Tibial artery (tissue), 4 donors: ENCODE measurements at regions not wholly inside any gene's neighbourhood (a gene's known extent, or its start where the extent isn't known, plus 50 kb on each side); places are given as distances from the start of the nearest gene placed in this dataset.
A peak's percentile ranks its signal among the peaks of the same experiment; 100 is the strongest.
"Not testable (repeated sequence)": the region's sequence is repeated elsewhere in the genome, so short reads cannot be mapped to it uniquely, and the experiment has no call there.

Experiments used
- DNase-seq, 2 donors: peaks; one replicate each; pipeline ENCODE4 v3.0.0-alpha.2; 2019
- H3K27ac ChIP-seq, 2 donors: fragments of 200-600 bp; sonication (generic) in 1 of 2; 1 replicate in 1 of 2; 2 replicates in 1 of 2; pipeline ENCODE4 v1.5.1; 2018 to 2019; ENCODE audit warnings: mild to moderate bottlenecking in 1 of 2
- H3K27me3 ChIP-seq, 2 donors: fragments of 200-600 bp; sonication (generic) in 1 of 2; one replicate each; pipeline versions ENCODE4 v1.5.1 to v1.6.0; 2016 to 2019
- H3K36me3 ChIP-seq, 3 donors: fragments of 200-600 bp; sonication (generic) in 2 of 3; one replicate each; pipeline ENCODE4 v1.5.1; 2016 to 2019; ENCODE audit warnings: mild to moderate bottlenecking in 2 of 3
- H3K4me1 ChIP-seq, 4 donors: fragments of 200-600 bp; sonication (generic) in 2 of 4; 1 replicate in 3 of 4; 2 replicates in 1 of 4; pipeline ENCODE4 v1.5.1; 2016 to 2019
- H3K4me3 ChIP-seq, 2 donors: fragments of 200-600 bp; sonication (generic) in 1 of 2; 1 replicate in 1 of 2; 2 replicates in 1 of 2; pipeline ENCODE4 v1.5.1; 2018 to 2019; ENCODE audit warnings: mild to moderate bottlenecking in 2 of 2
- H3K9me3 ChIP-seq, 3 donors: fragments of 200-600 bp; sonication (generic) in 1 of 3; one replicate each; pipeline ENCODE4 v1.5.1; 2016 to 2019
- CTCF ChIP-seq, 2 experiments: fragments of 200-600 bp in 1 of 2; fragments of 450-650 bp in 1 of 2; IDR thresholded peaks; one replicate each; pipeline ENCODE4 v1.5.1; 2017 to 2019; ENCODE audit warnings: antibody characterized with exemption in 2 of 2, mild to moderate bottlenecking in 1 of 2, moderate library complexity in 1 of 2
- intact Hi-C: fragments of 100-400 bp; cut with DNase I; formaldehyde crosslinking; loops from one replicate; pipeline ENCODE4 v1.15.0; 2023; ENCODE audit warnings: low total_unique reads

DNA sequence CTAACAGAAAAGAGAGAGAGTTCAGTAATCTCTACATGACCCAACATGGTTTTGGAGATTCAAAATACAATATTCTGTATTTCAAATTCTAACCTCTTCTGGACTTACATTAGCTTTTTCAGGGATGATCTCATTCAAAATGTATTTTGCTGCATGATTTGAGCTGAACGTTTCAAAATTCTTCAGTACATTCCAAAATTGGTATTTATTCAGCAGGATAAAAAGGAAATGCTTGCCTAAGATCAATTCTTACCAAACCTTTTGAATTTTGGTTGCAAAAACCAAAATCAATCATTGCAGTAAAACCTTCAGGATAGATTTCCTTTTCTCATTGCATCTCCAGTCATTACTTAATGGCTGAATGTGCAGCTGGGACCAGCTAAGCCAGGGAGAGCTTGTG is 1761.3 kb upstream of the SEL1L start:
- Histone ChIP-seq H3K4me1 (peaks cover 0 to 3% (median 0%) of the 10 kb centered on the region in 4 donors), H3K9me3 (no peaks in the 10 kb centered on the region), H3K4me3 (no peak overlapping the region), H3K36me3 (no peaks in the 10 kb centered on the region), H3K27me3 (no peaks in the 10 kb centered on the region), H3K27ac (no peak overlapping the region)
- no peak for TF ChIP-seq CTCF (IDR thresholded peaks at IDR 0.05)
- no peak for DNase-seq
- intact Hi-C loops = no loop called here

GRCh38 chr14:83297361-83297760 is 1763.7 kb upstream of the SEL1L start:
- peaks cover 0 to 3% (median 0%) of the 10 kb centered on the region in 4 donors for H3K4me1 ChIP-seq
- no peak overlapping the region for H3K27ac ChIP-seq
- DNase-seq = no peak
- no peaks in the 10 kb centered on the region for H3K9me3 ChIP-seq
- H3K4me3 ChIP-seq = no peak overlapping the region
- intact Hi-C loops = no loop called here
- TF ChIP-seq CTCF (IDR thresholded peaks at IDR 0.05) = no peak
- no peaks in the 10 kb centered on the region for H3K27me3 ChIP-seq
- H3K36me3 ChIP-seq = no peaks in the 10 kb centered on the region

DNA sequence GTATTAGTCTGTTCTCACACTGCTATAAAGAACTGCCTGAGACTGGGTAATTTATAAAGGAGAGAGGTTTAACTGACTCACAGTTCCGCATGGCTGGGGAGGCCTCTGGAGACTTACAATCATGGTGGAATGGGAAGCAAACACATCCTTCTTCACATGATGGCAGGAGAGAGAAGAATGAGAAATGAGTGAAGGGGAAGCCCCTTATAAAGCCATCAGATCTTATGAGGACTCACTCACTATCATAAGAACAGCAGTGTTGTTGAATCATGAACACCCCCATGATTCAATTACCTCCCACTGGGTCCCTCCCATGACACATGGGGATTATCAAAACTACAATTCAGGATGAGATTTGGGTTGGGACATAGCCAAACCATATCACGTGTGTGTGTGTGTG is 1764.4 kb upstream of the SEL1L start:
- intact Hi-C loops, H3K4me1 ChIP-seq, DNase-seq: not testable (repeated sequence)

GRCh38 chr14:83300476-83301064 is 1766.9 kb upstream of the SEL1L start:
- Histone ChIP-seq H3K4me1 (no peaks in the 10 kb centered on the region), H3K9me3 (no peaks in the 10 kb centered on the region), H3K27me3 (no peaks in the 10 kb centered on the region), H3K4me3 (no peak overlapping the region), H3K27ac (no peak overlapping the region), H3K36me3 (no peaks in the 10 kb centered on the region)
- no peak for DNase-seq
- intact Hi-C loops = no loop called here
- peak; percentile 71 to 82 for TF ChIP-seq CTCF (IDR thresholded peaks at IDR 0.05)

More for the DNA sequence above, 1764.4 kb upstream of the SEL1L start:
- not testable (repeated sequence) for H3K27me3 ChIP-seq, H3K36me3 ChIP-seq, H3K27ac ChIP-seq, H3K4me3 ChIP-seq, H3K9me3 ChIP-seq

GRCh38 chr14:83301791-83302190 is 1768.1 kb upstream of the SEL1L start:
- intact Hi-C loops = no loop called here
- no peak for TF ChIP-seq CTCF (IDR thresholded peaks at IDR 0.05)
- Histone ChIP-seq H3K27me3 (no peaks in the 10 kb centered on the region), H3K27ac (no peak overlapping the region), H3K4me1 (no peaks in the 10 kb centered on the region), H3K36me3 (no peaks in the 10 kb centered on the region), H3K4me3 (no peak overlapping the region), H3K9me3 (no peaks in the 10 kb centered on the region)
- no peak for DNase-seq

GRCh38 chr14:83309211-83309610 is 1775.6 kb upstream of the SEL1L start:
- intact Hi-C loops = no loop called here

More at GRCh38 chr14:83309211-83309610, 1775.6 kb upstream of the SEL1L start:
- no peak overlapping the region for H3K4me3 ChIP-seq
- TF ChIP-seq CTCF (IDR thresholded peaks at IDR 0.05) = no peak
- no peak overlapping the region for H3K27ac ChIP-seq
- H3K36me3 ChIP-seq = no peaks in the 10 kb centered on the region
- H3K9me3 ChIP-seq = no peaks in the 10 kb centered on the region
- H3K4me1 ChIP-seq = no peaks in the 10 kb centered on the region
- H3K27me3 ChIP-seq = no peaks in the 10 kb centered on the region
- DNase-seq = no peak
